CD4-positive, alpha-beta T cell treated with Interleukin-10 for 1 hour (primary cell): ENCODE measurements at regions not wholly inside any gene's neighbourhood (a gene's known extent, or its start where the extent isn't known, plus 50 kb on each side); places are given as distances from the start of the nearest gene placed in this dataset.

Experiments used
- DNase-seq: peaks from one replicate; pipeline ENCODE4 v3.0.0-alpha.2; 2020

DNA sequence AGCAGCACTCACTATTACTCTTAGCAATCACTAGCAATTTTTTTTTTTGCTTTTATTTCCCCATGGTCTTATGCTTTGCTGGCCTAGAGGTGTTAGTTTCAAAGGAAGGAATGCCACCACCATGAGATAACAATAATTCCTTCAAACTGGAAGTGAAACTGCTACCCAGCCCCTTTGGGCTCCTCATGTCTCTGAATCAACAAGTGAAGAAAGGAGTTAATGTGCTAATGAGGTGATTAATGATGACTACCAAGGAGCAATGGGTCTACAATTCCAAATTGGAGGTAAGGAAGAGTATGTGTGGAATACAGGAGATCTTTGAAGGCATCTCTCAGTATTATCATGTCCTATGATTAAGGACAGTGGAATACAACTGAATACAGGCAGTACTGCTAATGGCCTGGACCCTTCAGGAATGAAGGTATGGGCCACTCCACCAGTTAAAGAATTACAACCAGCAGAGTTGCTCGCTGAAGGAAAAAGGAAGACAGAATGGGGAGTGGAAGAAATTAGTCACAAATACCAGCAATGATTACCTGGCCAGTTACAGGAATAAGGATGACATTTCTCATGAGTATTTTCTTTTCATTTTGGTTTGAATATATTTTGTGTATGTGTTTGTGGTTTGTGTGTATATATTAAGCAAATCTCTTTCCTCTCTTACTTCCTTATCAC lies 652.9 kb downstream of the ADGRL2 start:
- DNase-seq = no peak

DNA sequence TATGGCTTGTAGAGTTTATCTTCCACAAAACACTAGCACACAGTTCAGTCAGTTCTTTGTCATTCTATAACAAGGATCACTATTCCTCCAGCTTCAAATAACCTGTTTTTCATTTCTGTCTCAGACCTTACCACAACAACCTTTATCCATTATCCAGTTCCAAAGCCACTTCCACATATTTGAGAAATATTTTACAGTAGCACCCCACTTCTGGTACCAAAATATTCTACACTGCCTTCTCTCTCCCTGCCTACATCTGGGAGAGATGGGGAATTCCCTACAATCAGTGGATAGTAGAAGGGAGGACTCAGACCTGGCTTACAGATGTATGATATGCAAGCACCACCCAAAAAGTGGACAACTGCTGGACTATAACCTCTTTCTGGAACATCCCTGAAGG lies 651.4 kb downstream of the ADGRL2 start:
- DNase-seq = no peak

DNA sequence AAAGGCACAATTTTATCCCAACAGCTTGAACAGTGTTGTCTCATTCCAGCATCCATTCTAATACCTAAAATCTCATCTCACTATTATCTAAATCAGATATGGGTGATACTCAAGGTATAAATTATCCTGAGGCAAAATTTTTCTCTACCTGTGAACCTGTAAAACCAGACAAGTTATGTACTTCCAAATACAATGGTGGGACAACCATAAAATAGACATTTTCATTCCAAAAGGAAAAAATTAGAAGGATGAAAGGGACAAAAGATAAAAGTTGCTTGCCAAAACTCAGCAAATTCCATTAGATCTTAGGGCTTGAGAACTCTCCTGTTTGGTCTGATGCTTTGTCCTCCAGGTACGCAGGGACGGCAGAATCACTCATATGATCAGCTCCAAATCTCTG lies 650.5 kb downstream of the ADGRL2 start:
- DNase-seq = no peak

DNA sequence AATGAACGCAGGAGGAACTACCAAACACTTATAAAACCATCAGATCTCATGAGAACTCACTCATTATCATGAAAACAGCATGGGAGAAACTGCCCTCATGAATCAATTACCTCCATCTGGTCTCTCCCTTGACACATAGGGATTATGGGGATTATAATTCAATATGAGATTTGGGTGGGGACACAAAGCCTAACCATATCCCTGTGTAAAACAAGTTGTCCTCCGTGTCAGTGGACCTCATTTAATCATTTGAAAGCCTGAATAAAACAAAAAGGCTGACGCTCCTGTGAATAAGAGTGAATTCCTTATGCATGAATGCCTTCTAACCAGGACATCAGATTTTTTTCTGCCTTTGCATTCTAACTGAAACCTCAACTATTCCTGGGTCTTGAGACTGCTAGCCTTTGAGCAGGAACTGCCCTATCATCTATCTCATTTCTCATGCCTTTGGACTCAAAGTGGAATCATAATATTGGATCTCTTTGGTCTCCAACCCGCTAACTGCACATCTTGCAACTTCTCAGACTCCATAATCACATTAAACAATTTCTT lies 648.8 kb downstream of the ADGRL2 start:
- DNase-seq = no peak

DNA sequence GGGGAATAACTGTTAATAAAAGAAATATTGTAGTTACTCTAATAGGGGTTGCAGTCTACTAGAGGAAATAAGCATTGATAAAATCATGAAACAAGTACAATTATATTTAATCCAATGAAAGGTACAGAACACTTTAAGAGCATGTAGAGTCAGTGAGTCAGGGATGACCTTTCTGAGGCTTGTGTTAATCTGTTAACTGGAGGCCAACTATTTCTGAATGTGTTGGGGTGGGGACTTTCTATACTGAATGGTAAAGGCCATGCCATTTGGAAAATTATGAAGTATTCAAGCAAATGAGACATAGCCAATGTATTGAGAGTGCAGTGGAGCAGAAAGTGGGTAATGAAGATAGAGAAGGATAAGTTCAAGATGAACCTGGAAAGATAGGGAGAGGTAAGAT lies 646.2 kb downstream of the ADGRL2 start:
- no peak for DNase-seq

DNA sequence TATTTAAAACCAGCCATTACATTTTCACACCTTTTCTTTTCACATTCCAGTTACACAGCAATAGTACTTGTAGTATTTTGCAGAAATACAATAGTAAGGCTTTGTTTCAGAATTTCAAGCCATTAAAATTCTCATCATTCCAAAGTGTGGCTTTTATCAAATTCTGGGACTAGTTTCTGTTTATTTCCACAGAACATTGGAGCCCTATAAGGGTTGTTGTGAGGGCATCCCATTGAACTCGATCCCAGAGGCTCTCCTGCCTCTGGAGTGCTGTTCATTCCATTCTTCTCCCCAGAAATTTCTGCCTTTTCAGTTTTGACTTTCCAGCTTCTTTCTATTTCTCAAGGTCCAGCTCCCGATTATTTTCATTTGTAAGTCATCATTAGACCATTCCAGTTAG lies 645.5 kb downstream of the ADGRL2 start:
- DNase-seq = no peak

DNA sequence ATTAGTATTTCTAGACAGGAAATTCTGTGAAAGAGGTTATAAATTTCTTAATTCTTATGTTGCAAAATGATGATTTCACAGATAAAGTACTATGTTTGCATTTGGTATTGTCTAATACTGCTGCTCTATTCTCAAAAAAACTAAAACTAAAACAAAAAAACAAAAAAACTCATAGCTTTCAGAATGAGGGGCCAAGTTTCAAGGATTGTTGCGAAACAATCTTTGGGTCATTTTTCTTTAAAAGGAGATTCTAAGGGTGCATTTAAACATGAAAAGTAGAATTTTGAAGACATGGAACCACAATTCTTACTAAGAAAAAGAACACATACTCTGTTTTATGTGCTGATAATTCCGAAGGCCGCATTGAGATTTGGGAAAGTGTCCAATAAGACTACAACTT lies 645.1 kb downstream of the ADGRL2 start:
- DNase-seq = no peak

DNA sequence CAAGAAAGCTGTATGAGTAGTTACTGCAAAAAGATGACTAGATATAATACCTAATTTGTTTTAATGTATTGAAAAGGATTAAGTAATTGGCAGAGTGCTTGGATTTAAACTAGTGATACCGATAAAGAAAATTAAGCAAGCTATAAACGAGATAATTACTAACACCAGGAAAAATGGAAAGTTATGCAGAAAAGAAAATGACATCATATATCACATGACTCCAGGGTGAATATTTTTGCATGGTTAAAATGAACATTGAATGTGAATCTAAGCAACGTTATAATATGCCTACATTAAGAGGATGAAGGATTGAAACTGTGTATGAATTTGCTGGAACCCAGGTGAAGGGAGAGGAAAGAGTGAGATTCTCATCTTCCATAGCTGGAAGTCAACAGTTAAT lies 644.4 kb downstream of the ADGRL2 start:
- no peak for DNase-seq

DNA sequence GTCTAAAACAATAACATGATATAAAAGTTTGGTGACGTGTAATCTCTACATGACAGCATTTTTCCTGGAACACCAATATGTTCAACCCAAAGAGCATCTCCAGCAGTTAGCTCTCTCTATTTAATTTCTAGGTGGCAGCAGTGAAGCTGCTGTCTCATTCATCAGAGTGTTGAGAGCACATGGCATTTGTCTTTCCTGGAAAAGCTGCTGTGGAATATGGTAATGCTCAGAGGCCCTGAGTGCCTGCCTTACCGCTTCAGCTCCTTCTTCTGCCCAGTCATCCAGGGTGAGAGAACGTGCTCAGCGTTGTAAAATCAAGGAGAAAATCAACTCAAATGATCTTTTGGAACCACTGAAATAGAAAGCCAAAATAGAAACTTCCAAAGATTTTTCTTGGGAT lies 640.7 kb downstream of the ADGRL2 start:
- DNase-seq = no peak

DNA sequence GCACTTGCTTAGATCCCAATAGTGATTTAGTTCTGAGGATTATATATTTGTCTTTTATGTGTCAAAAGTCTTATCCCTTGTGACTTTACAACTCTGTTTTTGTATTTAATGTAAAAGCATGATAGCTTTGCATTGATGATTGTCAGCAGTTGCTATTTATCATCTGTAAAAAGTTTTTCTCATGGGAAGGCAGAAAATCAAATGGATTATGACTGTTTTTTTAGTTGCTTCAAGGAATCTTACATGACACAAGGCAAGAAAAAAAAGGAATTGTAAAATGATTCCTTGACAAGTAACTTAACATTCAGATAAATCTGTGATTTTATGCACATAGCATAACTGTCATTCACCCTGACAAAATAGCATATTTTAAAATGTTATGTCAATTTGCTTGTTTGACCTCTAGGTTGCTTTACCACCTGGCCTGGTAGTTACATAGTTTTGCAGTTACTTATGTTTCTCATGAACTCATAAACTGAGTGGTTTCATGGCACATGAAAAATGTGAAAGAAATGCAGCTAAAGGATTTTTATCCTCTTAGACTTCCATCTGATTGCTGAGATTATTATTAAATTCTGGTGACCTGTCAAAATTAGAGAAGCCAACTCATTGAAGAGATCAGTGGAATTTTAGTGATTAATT lies 622.6 kb downstream of the ADGRL2 start:
- no peak for DNase-seq

DNA sequence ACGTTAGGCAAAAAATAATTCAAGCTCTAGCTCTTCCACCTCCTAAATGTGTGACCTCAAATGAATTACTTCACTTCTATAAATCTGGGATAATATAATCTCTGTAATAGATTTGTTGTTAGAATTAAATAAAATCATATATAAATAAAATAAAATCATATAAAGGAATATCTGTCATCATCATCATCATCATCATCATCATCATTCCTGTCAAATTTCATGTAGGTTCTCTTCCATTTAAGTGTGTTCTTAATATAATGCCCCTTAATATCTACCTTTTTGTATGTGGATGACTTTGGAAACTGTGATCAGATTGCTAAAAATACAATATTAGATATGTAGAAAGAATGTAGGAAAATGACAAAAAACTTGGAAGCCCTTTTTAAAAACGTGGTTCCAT lies 621.0 kb downstream of the ADGRL2 start:
- DNase-seq = no peak

DNA sequence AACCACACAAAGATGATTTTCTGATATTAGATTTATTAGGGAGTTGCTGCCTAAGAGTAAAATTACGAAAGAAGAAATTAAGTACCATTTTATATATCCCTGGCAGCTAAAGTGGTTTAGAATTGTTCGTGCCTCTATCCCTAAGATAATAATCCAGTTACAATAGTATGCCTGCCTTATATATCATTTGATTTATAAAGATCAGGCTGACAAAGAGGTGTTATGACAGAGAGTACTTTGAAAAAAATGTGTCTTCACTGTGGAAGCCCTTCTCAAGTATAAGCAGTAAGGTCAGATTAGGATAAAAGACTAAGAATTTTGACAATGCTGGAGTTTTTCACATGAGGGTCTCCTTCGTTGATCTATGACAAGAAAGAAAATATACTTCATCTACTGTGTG lies 619.9 kb downstream of the ADGRL2 start:
- DNase-seq = no peak

DNA sequence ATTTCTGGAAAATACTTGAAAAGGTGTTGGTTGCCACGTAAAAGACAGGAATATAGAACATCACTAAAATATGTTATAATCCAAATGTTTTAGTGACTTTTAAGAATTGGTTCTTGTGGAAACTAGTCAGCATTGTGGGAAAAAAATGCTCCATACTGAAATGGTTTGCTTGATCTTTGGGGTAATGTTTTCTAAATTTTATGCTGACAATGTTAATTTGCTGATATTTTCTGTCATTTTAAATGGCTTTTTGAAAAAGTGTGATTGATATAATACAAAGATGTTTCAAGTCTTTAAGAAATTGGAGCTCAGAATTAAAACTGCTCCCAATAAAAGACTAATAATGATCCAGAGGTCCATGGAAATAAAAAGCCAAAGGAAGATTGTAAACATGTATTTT lies 610.9 kb downstream of the ADGRL2 start:
- DNase-seq = no peak

DNA sequence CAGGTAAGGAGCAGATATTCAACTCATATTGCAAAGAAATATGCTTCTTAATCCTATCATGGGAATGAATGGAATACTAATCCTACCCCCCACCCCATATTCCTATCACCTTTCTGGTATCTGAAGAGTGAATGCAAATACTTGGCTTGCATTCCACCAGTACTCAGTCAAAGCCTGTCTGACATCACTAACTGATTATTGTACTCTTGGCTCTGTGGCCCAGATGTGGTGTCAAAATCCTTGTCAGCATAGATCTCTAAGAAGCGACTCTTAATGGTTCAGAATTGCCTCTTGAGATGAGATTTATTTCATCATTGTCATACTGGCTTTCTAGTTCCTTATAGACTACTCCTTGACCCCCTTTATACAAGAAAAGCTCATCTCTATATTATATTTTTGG lies 604.6 kb downstream of the ADGRL2 start:
- no peak for DNase-seq

DNA sequence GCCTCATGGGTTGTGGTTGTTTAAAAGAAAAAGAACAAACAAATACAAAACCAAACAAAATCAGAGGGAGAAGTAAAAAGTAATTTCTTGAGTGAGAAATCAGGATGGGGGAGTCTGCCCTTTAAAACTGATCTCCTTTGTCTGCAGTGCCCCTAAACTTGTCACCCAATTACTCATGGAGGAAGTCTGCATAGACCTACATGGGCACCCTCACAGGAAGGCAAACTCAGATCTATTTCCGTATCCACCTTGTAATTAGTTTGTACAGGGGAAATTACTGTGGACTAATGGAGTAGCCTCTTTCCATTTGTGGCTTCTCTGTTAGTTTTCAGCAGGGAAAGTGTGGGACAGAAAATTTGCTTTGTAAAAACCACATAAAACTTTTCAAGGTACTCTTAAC lies 600.4 kb downstream of the ADGRL2 start:
- no peak for DNase-seq

DNA sequence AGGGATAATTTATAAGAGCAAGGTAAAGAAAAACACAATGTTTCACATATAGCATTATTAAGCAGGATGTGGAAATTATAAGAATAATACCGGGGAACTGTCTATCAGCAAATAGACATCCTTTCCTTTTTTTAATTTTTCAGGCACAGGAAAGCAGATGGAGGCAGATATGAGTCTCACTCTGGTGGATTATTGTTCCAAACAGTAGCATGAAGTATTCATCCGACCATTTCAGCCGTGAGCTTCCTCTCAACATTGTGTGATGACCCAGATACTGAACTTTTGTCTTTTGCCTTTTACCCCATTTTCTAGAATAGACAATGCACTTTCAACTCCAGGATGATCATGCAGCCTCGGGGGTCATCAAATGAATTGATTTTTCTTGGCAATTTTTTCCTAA lies 599.8 kb downstream of the ADGRL2 start:
- DNase-seq = no peak

DNA sequence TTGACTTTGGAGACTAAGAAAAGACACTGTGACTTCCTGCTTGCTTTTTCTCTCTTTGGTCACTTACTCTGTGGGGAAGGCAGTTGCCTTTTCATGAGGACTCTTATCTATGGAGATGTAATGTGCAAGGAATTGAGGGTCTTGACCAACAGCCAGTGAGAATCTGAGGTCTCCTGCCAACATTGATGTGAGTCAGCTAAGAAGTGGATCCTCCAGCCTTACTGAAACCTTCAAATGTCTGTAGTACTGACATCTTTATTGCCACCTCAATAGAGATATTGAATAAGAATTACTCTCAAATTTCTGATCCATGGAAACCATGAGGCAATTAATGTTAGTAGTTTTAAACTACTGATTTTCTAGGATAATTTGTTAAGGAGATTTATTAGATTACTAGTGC lies 598.4 kb downstream of the ADGRL2 start:
- DNase-seq = no peak

DNA sequence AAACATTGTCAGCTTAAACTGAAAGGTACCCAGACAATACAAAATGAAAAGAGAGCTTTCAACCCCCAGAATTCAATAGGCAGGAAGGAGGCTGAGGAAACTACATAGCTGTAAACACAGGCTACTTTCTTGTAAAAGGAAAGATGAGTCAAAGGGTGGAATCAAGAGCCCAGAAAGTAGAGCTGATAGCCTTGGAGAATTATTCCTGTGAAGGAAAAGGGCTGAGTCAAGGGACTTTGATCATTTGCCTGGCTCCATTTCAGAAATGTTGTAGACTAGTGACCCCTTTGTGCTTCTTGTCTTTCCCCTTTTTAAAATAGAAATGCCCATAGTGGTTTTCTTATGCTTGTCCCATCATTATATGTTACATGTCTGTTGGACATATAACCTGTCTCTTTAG lies 597.6 kb downstream of the ADGRL2 start:
- no peak for DNase-seq

DNA sequence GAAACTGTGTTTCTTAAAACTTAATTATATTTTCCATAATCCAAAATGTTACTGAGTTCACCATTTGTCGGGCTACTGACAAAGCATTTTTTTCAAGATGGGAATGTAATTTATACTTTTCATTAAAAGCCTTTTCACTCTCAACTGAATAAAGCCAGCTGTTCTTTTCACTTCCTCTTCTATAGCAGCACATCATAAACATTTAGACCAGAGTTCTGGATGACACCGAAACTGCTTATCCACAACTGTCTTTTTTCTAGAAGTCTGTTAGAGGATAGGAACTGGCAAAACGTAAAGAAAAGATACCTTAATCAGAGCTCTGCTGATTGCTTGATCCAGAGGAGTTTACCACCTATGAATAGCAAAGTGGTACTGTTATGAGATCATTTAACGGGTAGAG lies 594.7 kb downstream of the ADGRL2 start:
- no peak for DNase-seq

DNA sequence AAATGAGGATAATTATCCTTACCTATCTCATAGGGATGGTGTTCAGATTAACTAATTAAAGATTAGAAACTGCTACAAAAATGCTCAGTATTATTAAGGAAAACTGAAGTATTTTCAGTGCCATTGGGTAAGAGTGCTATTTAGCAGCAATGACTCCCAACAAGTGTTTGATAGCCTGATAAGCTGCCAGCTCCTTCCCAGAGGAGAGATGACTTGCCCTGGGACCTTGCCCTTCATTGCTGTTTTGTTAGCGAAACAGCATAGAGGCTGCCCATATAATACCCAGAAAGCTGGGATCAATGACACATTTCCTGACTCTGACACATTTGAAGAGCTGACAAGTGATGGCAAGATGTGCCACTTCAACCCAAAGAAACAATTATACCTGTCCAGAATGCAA lies 592.2 kb downstream of the ADGRL2 start:
- DNase-seq = no peak

DNA sequence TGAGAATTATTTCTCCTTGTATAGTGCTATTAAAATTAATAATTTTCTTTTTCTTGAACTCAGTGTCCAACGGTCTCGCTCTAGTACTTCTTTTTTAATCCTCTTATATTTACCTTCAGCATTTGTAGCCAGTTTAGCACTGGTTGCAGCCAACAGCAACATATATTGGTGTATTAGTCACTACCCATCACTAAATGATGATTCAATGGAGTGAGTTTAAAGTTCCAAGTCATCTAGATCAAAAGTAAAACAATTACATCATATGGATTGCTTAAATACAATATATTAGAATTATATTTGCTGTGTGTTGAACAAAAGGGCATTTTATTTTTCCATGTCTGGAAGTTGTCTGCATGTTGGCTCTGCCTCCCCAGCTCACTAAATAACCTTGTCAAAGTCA lies 591.8 kb downstream of the ADGRL2 start:
- no peak for DNase-seq

DNA sequence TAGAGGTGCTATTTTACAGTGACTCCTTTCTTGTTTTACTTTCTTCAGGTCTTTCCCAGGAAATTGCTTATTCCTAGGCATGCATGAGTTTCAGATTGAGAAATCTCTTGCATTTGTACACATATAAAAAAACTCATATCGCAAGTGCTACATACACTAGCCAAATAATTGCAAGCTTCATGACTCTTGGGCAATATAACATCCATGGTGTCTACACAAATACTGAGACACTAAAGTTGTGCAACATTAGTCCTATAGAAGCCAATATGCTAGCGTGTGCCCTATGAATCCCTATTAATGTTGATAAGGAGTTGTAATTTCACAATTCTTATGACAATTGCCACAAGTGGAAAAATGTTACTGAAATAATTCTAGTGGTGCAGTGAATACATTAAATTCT lies 591.0 kb downstream of the ADGRL2 start:
- no peak for DNase-seq

DNA sequence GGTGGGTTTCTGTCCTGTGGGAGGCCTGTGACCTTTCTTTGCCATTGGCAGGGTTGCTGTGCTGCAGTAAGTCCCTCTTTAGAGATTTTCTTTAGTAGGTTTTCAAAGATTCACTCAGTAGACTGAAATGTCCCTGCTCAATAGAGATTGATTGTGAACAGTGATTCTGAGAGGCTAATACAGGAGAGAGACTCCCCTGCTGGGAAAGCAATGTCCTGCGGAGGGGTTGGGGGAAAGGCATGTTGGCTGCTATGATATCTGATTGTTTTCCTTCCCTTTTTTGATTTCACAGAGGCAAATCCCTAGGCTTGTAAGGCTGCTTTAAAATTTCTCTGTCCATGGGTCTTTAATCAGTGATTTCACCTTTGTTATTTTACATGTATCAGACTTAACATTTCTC lies 589.9 kb downstream of the ADGRL2 start:
- DNase-seq = no peak

DNA sequence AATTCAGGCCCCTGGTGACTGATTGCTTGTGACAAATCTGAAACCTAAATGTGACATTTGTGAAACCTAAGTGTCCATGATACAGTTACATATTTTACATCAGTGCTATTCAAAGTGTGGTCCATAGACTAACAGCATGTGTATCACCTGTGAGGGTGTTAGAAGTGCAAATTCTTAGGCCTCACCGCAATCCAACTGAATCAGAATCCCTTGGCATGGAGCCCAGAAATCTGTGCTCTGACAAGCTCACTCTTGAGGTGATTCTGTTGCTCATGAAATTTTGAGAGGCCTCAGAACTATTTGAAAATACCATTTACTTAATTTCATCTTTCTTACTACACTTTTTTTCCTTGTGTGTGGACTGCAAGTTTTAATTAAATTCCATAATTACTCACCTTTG lies 587.9 kb downstream of the ADGRL2 start:
- DNase-seq = no peak

DNA sequence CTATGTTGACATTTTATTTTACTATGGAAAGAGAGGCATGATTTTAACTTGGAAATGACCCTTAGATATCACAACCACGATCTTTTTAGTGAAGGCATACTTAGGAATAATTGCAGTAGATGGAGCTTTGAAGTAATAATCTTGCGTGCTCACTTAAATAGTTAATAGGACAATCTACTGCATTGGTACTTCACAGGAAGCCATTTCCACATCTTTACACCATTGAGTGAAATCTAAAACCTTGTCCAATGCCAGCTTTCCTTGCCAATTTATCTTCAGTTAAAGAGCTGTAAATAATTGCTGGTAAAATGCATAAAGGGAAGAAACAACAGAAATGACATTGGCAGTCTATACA lies 586.3 kb downstream of the ADGRL2 start:
- DNase-seq = no peak
